GM12892 (cell line): ENCODE measurements at regions not wholly inside any gene's neighbourhood (a gene's known extent, or its start where the extent isn't known, plus 50 kb on each side); places are given as distances from the start of the nearest gene placed in this dataset.

Experiments used
- POLR2A ChIP-seq: IDR thresholded peaks from 2 replicates; pipeline ENCODE4 v1.6.1; 2011; ENCODE audit warnings: low read depth, low read length, control low read depth
- POLR2AphosphoS5 ChIP-seq: IDR thresholded peaks from 2 replicates; pipeline ENCODE4 v1.6.1; 2011; ENCODE audit warnings: low read depth, low read length, control low read depth

GRCh38 chr3:31105438-31106077, 211.1 kb upstream of the GADL1 start:
- TF ChIP-seq POLR2A = no peak
- TF ChIP-seq POLR2AphosphoS5 = no peak
